Retinal pigment epithelial cell (primary cell): ENCODE measurements at regions not wholly inside any gene's neighbourhood (a gene's known extent, or its start where the extent isn't known, plus 50 kb on each side); places are given as distances from the start of the nearest gene placed in this dataset.

ENCODE experiments used
- DNase-seq: peaks from one replicate; pipeline ENCODE4 v3.0.0-alpha.2; 2010; ENCODE audit warnings: low read depth
- H3K4me3 ChIP-seq: 2 replicates; pipeline ENCODE4 v1.5.1; 2011; ENCODE audit warnings: mild to moderate bottlenecking, low read length, control low read depth, moderate library complexity
- TF ChIP-seq, protein P1 (sequence below): conservative IDR thresholded peaks from 2 replicates; pipeline ENCODE4 v1.5.1; 2011; ENCODE audit warnings: low read depth, low read length, control low read depth, inconsistent platforms

DNA sequence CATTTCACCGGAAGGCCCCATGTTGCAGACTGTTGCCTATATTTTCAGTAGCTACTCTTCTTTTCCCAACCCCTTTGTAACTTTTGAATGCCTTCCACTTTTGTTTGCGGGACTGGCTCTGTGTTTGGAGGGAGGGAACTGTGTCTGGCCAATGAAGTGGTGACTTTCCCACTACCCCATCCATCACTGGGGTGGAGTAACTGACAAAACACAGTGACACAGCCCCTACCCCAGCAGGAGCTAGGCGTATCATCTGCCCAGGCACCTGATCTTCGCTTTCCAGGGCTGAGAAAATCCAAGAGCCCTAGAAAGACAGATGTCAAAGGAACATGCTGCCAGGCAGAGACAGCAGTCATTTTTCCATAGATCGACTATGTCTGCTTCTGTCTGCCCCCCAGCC, 710.6 kb upstream of the CELF2 start:
- TF ChIP-seq, protein P1, sequence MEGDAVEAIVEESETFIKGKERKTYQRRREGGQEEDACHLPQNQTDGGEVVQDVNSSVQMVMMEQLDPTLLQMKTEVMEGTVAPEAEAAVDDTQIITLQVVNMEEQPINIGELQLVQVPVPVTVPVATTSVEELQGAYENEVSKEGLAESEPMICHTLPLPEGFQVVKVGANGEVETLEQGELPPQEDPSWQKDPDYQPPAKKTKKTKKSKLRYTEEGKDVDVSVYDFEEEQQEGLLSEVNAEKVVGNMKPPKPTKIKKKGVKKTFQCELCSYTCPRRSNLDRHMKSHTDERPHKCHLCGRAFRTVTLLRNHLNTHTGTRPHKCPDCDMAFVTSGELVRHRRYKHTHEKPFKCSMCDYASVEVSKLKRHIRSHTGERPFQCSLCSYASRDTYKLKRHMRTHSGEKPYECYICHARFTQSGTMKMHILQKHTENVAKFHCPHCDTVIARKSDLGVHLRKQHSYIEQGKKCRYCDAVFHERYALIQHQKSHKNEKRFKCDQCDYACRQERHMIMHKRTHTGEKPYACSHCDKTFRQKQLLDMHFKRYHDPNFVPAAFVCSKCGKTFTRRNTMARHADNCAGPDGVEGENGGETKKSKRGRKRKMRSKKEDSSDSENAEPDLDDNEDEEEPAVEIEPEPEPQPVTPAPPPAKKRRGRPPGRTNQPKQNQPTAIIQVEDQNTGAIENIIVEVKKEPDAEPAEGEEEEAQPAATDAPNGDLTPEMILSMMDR = no peak
- no peak overlapping the region for H3K4me3 ChIP-seq
- no peak for DNase-seq

GRCh38 chr10:10307551-10307950, 710.1 kb upstream of the CELF2 start:
- TF ChIP-seq, protein P1 = no peak
- DNase-seq = no peak
- no peak overlapping the region for H3K4me3 ChIP-seq

- TF ChIP-seq, protein P1 = no peak
- no peak overlapping the region for H3K4me3 ChIP-seq
- no peak for DNase-seq
These were observed 707.2 kb upstream of the CELF2 start for GRCh38 chr10:10310498-10310897.

- no peak overlapping the region for H3K4me3 ChIP-seq
- no peak for DNase-seq
- TF ChIP-seq, protein P1 = no peak
These were observed 705.7 kb upstream of the CELF2 start for GRCh38 chr10:10311966-10312365.

DNA sequence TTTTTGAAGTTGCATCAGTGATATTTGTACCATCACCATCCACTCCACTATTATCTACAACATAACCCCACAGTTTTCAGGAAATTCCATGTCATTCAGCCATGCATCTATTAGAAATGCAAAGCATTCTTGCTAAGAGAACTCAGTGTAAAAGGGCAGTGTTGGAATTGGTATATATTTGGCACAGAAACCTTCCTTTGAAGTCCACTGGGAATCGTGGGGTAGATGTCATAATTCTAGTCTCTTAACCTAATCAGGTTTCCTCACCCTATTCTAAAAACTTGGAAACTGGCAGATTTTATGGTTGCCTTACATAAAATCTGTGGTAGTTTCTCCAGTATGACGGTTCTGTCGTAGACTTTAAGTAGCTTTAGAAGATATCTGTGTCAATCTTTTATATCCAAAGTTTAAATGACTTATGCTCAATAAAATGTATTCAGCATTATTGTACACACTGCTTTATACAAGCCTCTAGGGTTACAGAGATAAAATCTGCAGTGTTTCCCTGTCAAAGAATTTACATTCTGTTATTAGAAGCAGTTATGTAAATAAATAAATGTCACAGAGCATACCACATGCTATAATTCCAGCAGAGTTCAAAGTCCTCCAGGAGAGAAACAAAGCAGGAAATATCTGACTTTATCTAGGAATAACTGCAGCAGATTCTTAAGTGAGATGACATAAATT, 704.4 kb upstream of the CELF2 start:
- H3K4me3 ChIP-seq = no peak overlapping the region
- TF ChIP-seq, protein P1 = no peak
- no peak for DNase-seq

GRCh38 chr10:10314626-10315025, 703.0 kb upstream of the CELF2 start:
- no peak overlapping the region for H3K4me3 ChIP-seq
- no peak for DNase-seq
- TF ChIP-seq, protein P1 = no peak

DNA sequence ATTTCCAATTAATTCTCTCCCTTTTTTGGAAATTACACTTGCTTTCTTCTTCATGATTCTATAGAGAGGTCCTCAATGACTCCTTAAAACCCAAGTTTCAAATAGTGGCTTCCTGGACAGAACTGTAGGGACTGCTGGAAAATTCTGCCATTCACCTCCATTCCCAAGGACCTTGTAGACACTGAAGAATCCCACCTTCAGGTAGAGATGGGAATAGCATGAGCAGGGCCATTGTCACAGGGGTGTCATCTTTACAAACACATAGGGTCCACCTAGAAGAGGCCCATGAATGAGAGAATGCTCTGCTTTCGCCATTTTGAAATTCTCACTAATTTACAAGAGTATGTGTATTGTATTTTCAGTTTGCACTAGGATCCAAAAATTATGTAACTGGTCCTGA, 701.7 kb upstream of the CELF2 start:
- DNase-seq = no peak
- TF ChIP-seq, protein P1 = no peak
- H3K4me3 ChIP-seq = no peak overlapping the region
